GM23338 (cell line): ENCODE measurements at regions not wholly inside any gene's neighbourhood (a gene's known extent, or its start where the extent isn't known, plus 50 kb on each side); places are given as distances from the start of the nearest gene placed in this dataset.

Source experiments
- ATAC-seq: fragments of 200-7000 bp; cut with Tn5 transposase; 3 replicates; pipeline ENCODE4 v1.9.1; 2020
- DNase-seq: peaks from one replicate; pipeline ENCODE4 v3.0.0-alpha.2; 2015; ENCODE audit warnings: low spot score
- H2AFZ ChIP-seq: fragments of 200-600 bp; sonication (generic); 2 replicates; pipeline ENCODE4 v1.8.0; 2016; ENCODE audit warnings: antibody characterized with exemption, mild to moderate bottlenecking, moderate library complexity
- H3F3A ChIP-seq: fragments of 200-600 bp; sonication (generic); replicated peaks from 2 replicates; pipeline ENCODE4 v1.8.0; 2017; ENCODE audit warnings: antibody characterized with exemption, mixed run types, low read depth
- H3K27ac ChIP-seq: fragments of 200-600 bp; sonication (generic); 2 replicates; pipeline ENCODE4 v1.6.1; 2016; ENCODE audit warnings: low read depth
- H3K27me3 ChIP-seq: fragments of 200-600 bp; sonication (generic); 2 replicates; pipeline ENCODE4 v1.8.0; 2016; ENCODE audit warnings: mild to moderate bottlenecking, mixed run types, moderate library complexity; ENCODE audit not compliant: insufficient read depth
- H3K36me3 ChIP-seq: fragments of 200-600 bp; sonication (generic); 2 replicates; pipeline ENCODE4 v1.8.0; 2016; ENCODE audit warnings: mild to moderate bottlenecking; ENCODE audit not compliant: insufficient read depth
- H3K4me1 ChIP-seq: fragments of 200-600 bp; sonication (generic); 2 replicates; pipeline ENCODE4 v1.8.0; 2016; ENCODE audit warnings: mild to moderate bottlenecking, moderate library complexity; ENCODE audit not compliant: insufficient read depth
- H3K4me2 ChIP-seq: fragments of 200-600 bp; sonication (generic); 2 replicates; pipeline ENCODE4 v1.7.1; 2017; ENCODE audit warnings: mixed run types
- H3K4me3 ChIP-seq: fragments of 200-600 bp; sonication (generic); 2 replicates; pipeline ENCODE4 v1.6.1; 2016; ENCODE audit warnings: mixed run types
- H3K79me2 ChIP-seq: fragments of 200-600 bp; sonication (generic); replicated peaks from 2 replicates; pipeline ENCODE4 v1.8.0; 2017; ENCODE audit warnings: mild to moderate bottlenecking; ENCODE audit not compliant: insufficient read depth
- H3K9me2 ChIP-seq: fragments of 200-600 bp; sonication (generic); 2 replicates; pipeline ENCODE4 v1.8.0; 2017; ENCODE audit not compliant: insufficient read depth
- H4K20me1 ChIP-seq: fragments of 200-600 bp; sonication (generic); replicated peaks from 2 replicates; pipeline ENCODE4 v1.8.0; 2017; ENCODE audit warnings: mild to moderate bottlenecking; ENCODE audit not compliant: insufficient read depth
- H3K27ac Mint-ChIP-seq: 2 replicates; pipeline ENCODE4 v1.8.0; 2020; ENCODE audit warnings: inconsistent platforms, mild to moderate bottlenecking, moderate library complexity, mixed read lengths
- H3K27me3 Mint-ChIP-seq: 3 replicates; pipeline ENCODE4 v1.8.0; 2022; ENCODE audit warnings: low read depth, mild to moderate bottlenecking, moderate library complexity, mixed read lengths, inconsistent platforms; ENCODE audit not compliant: insufficient read depth, poor library complexity
- H3K36me3 Mint-ChIP-seq: 3 replicates; pipeline ENCODE4 v1.8.0; 2021; ENCODE audit warnings: low read depth, mild to moderate bottlenecking, inconsistent platforms, moderate library complexity, mixed read lengths
- H3K4me1 Mint-ChIP-seq: 3 replicates; pipeline ENCODE4 v1.8.0; 2020; ENCODE audit warnings: mild to moderate bottlenecking, inconsistent platforms, mixed read lengths
- H3K4me3 Mint-ChIP-seq: 3 replicates; pipeline ENCODE4 v1.8.0; 2021; ENCODE audit warnings: moderate library complexity, mild to moderate bottlenecking, inconsistent platforms, mixed read lengths
- H3K9me3 Mint-ChIP-seq: 3 replicates; pipeline ENCODE4 v1.8.0; 2020; ENCODE audit warnings: moderate library complexity, mild to moderate bottlenecking, inconsistent platforms, mixed read lengths
- CREB1 ChIP-seq: fragments of 250-450 bp; sonication (Bioruptor Pico); IDR thresholded peaks from 2 replicates; pipeline ENCODE4 v1.5.0; 2020; ENCODE audit warnings: low read depth, mild to moderate bottlenecking, moderate library complexity
- CTCF ChIP-seq, 2 experiments: fragments of 200-600 bp in 1 of 2; sonication (generic) in 1 of 2; conservative IDR thresholded peaks; 2 replicates each; pipeline versions ENCODE4 v1.5.1 to v1.6.1; 2016 to 2017; ENCODE audit warnings: antibody characterized with exemption in 2 of 2, low read depth in 2 of 2, mild to moderate bottlenecking in 2 of 2, moderate library complexity in 1 of 2
- ETS1 ChIP-seq: IDR thresholded peaks from 2 replicates; pipeline ENCODE4 v1.6.1; 2016; ENCODE audit warnings: antibody characterized with exemption
- EZH2 ChIP-seq: fragments of 200-600 bp; sonication (generic); IDR thresholded peaks from one replicate; pipeline ENCODE4 v1.8.0; 2017; ENCODE audit warnings: antibody characterized with exemption, mild to moderate bottlenecking, low read depth; ENCODE audit not compliant: unreplicated experiment
- EZH2phosphoT487 ChIP-seq: fragments of 200-600 bp; sonication (generic); IDR thresholded peaks from one replicate; pipeline ENCODE4 v1.8.1; 2018; ENCODE audit warnings: antibody characterized with exemption; ENCODE audit not compliant: unreplicated experiment
- JUNB ChIP-seq: IDR thresholded peaks from one replicate; pipeline ENCODE4 v1.6.1; 2016; ENCODE audit warnings: antibody characterized with exemption; ENCODE audit not compliant: unreplicated experiment
- NANOG ChIP-seq: IDR thresholded peaks from 2 replicates; pipeline ENCODE4 v1.6.1; 2016; ENCODE audit warnings: antibody characterized with exemption, borderline replicate concordance
- POLR2AphosphoS5 ChIP-seq: IDR thresholded peaks from 2 replicates; pipeline ENCODE4 v1.6.1; 2016; ENCODE audit warnings: antibody characterized with exemption, low read depth
- REST ChIP-seq: IDR thresholded peaks from one replicate; pipeline ENCODE4 v1.6.1; 2018; ENCODE audit warnings: antibody characterized with exemption; ENCODE audit not compliant: unreplicated experiment
- STAT1 ChIP-seq: IDR thresholded peaks from one replicate; pipeline ENCODE4 v1.6.1; 2016; ENCODE audit warnings: antibody characterized with exemption; ENCODE audit not compliant: unreplicated experiment
- ZNF114 ChIP-seq: fragments of 250-450 bp; sonication (Bioruptor Pico); IDR thresholded peaks from 2 replicates; pipeline ENCODE4 v1.5.0; 2020; ENCODE audit warnings: mild to moderate bottlenecking, moderate library complexity
- ZNF331 ChIP-seq: fragments of 250-450 bp; sonication (Bioruptor Pico); IDR thresholded peaks from 2 replicates; pipeline ENCODE4 v1.5.0; 2020; ENCODE audit warnings: low read depth, mild to moderate bottlenecking, moderate library complexity
- ZNF462 ChIP-seq: fragments of 250-450 bp; sonication (Bioruptor Pico); IDR thresholded peaks from 2 replicates; pipeline ENCODE4 v1.5.0; 2020; ENCODE audit warnings: mild to moderate bottlenecking, moderate library complexity

GRCh38 chr10:89153116-89153515 is 54.0 kb downstream of the CH25H start:
- no peaks in the 10 kb centered on the region for H3K27me3 Mint-ChIP-seq
- Histone ChIP-seq H4K20me1 (no peaks in the 10 kb centered on the region), H3K4me2 (no peak overlapping the region), H3K4me3 (no peak overlapping the region), H3K9me2 (no peaks in the 10 kb centered on the region), H3K4me1 (no peaks in the 10 kb centered on the region), H3K27me3 (no peaks in the 10 kb centered on the region), H2AFZ (no peak overlapping the region), H3F3A (no peaks in the 10 kb centered on the region), H3K79me2 (no peaks in the 10 kb centered on the region), H3K36me3 (no peaks in the 10 kb centered on the region), H3K27ac (no peak overlapping the region)
- no peaks in the 10 kb centered on the region for H3K4me1 Mint-ChIP-seq
- H3K4me3 Mint-ChIP-seq, result no peak overlapping the region
- no peak for DNase-seq
- ATAC-seq, result no peak
- peaks cover 3% of the 10 kb centered on the region; the same call in 2 of the 3 replicates for H3K9me3 Mint-ChIP-seq
- TF ChIP-seq ETS1 (no peak), JUNB (no peak), ZNF462 (CRISPR knock-in tag) (no peak), CTCF (conservative IDR thresholded peaks at IDR 0.05; ENCODE audit: low read depth in 2 of 2) (no peak), ZNF114 (no peak), EZH2 (no peak), REST (no peak), POLR2AphosphoS5 (no peak), ZNF331 (no peak), EZH2phosphoT487 (no peak), STAT1 (no peak), CREB1 (no peak), NANOG (no peak)
- H3K27ac Mint-ChIP-seq, result no peak overlapping the region
- no peaks in the 10 kb centered on the region for H3K36me3 Mint-ChIP-seq
